Activated naive CD4-positive, alpha-beta T cell treated with anti-CD3 and anti-CD28 coated beads, Interleukin-2, amount 50 U/mL, for 72 hours (primary cell): ENCODE measurements at regions not wholly inside any gene's neighbourhood (a gene's known extent, or its start where the extent isn't known, plus 50 kb on each side); places are given as distances from the start of the nearest gene placed in this dataset.
"Not testable (repeated sequence)": the region's sequence is repeated elsewhere in the genome, so short reads cannot be mapped to it uniquely, and the experiment has no call there.

Experiments
- ATAC-seq, 2 donors: fragments of 150-1000 bp; cut with Tn5 transposase; 2 replicates each; pipeline ENCODE4 v1.10.0; 2021; ENCODE audit warnings: mild to moderate bottlenecking in 2 of 2, moderate library complexity in 2 of 2
- DNase-seq, 2 donors: peaks; one replicate each; pipeline ENCODE4 v3.0.0; 2021 to 2022; ENCODE audit warnings: low spot score in 2 of 2
- H3K27ac Mint-ChIP-seq, 2 donors: one replicate each; pipeline ENCODE4 v1.8.0; 2022; ENCODE audit warnings: mild to moderate bottlenecking in 2 of 2, mixed read lengths in 2 of 2
- H3K36me3 Mint-ChIP-seq, 2 donors: one replicate each; pipeline ENCODE4 v1.8.0; 2022; ENCODE audit warnings: mixed read lengths in 2 of 2
- H3K9me3 Mint-ChIP-seq, 2 donors: one replicate each; pipeline ENCODE4 v1.8.0; 2022; ENCODE audit warnings: mixed read lengths in 2 of 2

DNA sequence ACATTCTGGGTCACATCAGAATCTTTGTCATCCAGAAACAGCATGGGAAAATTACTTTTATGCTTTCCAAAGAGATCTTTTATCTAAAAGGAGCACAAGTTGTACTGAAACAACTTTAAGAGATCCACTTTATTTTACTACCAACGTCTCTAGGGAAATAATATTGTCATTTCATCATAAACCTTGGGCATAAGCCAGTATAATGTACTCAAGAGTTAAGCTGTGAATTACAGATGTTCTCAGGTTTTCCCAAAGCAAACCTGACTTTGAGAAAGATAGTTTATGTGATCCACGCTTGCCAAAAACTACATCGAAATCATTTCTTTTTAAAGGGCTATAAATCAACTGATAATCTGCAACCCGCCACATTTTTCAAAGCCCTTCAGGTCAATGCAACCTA lies 124.1 kb upstream of the CRBN start:
- DNase-seq (no peak), ATAC-seq (no peak)
- H3K36me3 Mint-ChIP-seq: no peaks in the 10 kb centered on the region
- H3K9me3 Mint-ChIP-seq: peaks cover 0 to 17% of the 10 kb centered on the region in 2 donors
- no peak overlapping the region for H3K27ac Mint-ChIP-seq

DNA sequence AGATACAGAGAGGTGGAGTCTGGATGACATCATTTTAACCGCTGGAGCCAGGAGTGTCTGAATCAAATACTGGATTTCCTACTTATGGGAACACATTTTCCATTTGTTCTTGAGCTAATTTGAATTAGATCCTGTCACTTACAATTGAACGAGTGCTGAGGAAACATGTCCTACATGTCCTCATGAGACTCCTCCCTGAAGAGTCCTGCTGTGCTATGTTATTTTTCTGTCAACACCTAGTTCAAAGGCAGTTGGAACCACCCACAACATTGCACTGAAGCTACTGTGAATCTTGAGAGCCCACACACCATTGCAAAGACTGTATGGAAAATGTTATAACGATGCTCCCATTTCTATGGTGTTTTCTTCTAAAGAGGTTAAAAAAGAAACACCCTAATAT lies 123.5 kb upstream of the CRBN start:
- Mint-ChIP-seq H3K36me3 (no peaks in the 10 kb centered on the region), H3K27ac (no peak overlapping the region), H3K9me3 (peaks cover 0 to 21% of the 10 kb centered on the region in 2 donors)
- ATAC-seq (no peak), DNase-seq (no peak)

DNA sequence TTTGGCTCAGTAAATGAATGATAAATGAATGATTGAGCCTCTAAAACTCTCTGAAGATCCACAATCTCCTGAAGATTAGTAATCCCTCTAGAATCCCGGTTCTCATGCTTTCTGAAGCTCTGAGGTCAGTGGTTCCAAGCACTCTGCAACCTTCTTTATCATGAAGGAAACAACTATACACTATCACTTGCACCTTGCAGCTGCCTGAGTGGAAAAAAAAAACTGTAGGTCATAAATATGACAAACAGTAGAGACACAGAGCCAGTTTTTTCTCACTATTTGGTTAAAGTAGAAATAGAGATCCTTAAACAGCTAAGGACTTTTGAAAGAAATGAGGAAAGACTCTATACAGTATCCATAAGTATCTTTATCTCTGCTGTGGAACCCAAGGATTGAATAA lies 122.0 kb upstream of the CRBN start:
- Mint-ChIP-seq H3K27ac (no peak overlapping the region), H3K9me3 (peaks cover 0 to 21% of the 10 kb centered on the region in 2 donors), H3K36me3 (no peaks in the 10 kb centered on the region)
- ATAC-seq: no peak
- DNase-seq: no peak

DNA sequence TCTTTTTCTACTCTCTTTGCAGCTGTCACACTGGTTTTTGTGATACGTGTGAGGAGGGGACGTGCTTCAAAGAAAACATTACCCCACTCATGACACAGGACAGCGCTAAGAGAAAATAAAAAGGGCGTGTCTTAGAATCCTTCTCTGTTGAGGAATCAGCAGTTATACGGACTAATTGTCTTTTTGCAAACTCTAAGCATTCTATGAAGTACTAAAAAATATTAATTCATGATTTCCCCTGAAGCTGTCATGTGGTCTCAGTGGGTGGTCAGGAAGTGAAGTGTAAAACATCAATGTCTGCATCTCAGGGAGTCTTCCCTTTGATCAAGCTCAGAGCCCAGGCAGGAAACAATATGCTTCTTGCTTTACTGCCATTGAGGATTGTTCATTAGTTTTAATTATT lies 117.5 kb upstream of the CRBN start:
- H3K9me3 Mint-ChIP-seq: peaks cover 10 to 38% of the 10 kb centered on the region in 2 donors
- H3K36me3 Mint-ChIP-seq: peaks cover 5 to 24% of the 10 kb centered on the region in 2 donors
- no peak for DNase-seq
- peak in 1 of 2 donors; percentile 40 for ATAC-seq
- H3K27ac Mint-ChIP-seq: peak overlapping the region in 1 of 2 donors; percentile 48

DNA sequence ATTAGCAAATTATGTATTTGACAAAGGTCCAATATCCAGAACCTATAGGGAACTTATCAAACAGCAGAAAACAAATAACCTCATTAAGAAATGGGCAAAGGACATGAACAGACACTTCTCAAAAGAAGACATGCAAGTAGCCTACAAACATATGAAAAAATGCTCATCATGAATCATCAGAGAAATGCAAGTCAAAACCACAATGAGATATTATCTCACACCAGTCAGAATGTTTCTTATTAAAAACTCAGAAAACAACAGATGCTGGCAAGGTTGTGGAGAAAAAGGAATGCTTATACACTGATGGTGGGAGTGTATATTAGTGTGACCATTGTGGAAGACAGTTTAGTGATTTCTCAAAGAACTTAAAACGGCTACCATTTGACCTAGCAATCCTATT lies 116.1 kb upstream of the CRBN start:
- peaks cover 10 to 39% of the 10 kb centered on the region in 2 donors for H3K9me3 Mint-ChIP-seq
- ATAC-seq (no peak), DNase-seq (no peak)
- no peak overlapping the region for H3K27ac Mint-ChIP-seq
- peaks cover 5 to 24% of the 10 kb centered on the region in 2 donors for H3K36me3 Mint-ChIP-seq

DNA sequence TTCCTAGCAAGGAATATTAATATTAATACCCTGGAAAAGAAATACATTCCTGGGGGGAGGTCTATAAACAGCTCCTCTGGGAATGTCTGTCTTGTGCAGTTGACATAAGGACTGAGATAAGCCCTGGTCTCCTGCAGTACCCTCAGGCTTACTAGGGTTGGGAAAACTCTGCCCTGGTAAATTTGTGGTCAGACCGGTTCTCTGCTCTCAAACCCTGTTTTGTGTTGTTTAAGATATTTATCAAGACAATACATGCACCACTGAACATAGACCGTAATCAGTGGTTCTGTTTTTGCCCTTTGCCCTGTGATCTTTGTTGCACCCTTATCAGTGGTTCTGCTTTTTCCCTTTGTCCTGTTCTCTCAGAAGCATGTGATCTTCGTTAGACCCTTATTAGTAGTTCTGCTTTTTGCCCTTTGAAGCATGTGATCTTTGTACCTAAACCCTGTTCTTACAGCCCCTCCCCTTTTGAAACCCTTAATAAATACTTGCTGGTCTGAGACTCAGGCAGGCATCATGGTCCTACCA lies 112.3 kb upstream of the CRBN start:
- not testable (repeated sequence) for DNase-seq, H3K27ac Mint-ChIP-seq, ATAC-seq
- Mint-ChIP-seq H3K9me3 (peaks cover 10 to 25% of the 10 kb centered on the region in 2 donors), H3K36me3 (peaks cover 5 to 24% of the 10 kb centered on the region in 2 donors)

DNA sequence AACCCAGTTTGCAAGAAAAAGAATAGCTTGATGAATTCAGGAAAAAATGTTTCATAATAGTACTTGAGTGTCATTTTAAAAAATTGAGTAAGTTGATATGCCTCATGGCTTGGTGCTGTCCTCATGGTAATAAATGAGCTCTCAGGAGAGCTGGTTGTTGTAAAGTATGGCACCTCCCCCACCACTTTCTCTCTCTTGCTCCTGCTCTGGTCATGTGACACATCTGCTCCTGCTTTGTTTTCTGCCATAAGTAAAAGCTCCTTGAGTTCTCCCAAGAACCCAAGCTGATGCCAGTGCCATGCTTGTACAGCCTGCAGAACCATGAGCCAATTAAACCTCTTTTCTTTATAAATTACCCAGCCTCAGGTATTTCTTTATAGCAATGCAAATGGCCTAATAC lies 108.8 kb upstream of the CRBN start:
- Mint-ChIP-seq H3K36me3 (peaks cover 0 to 6% of the 10 kb centered on the region in 2 donors), H3K27ac (no peak overlapping the region), H3K9me3 (peaks cover 0 to 9% of the 10 kb centered on the region in 2 donors)
- ATAC-seq (no peak), DNase-seq (no peak)

DNA sequence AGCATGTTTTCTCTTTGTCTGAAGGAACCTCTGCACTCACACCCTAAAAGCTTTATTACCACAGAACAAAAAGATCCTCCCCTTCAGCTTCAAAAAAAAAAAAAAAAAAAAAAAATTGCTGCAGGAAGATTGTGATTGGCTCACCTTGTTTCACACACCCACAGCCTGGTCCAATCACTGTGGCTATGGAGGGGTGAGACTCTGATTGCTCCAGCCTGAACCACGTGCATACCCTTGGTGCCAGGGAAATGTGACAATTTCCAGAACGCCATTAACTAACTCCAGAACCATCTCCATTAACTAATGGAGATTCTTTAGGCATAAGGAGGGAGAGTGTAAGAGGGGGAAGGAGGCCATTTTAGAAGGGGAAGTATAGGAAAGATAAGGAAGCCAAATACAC lies 106.5 kb upstream of the CRBN start:
- Mint-ChIP-seq H3K9me3 (no peaks in the 10 kb centered on the region), H3K27ac (no peak overlapping the region), H3K36me3 (peaks cover 0 to 6% of the 10 kb centered on the region in 2 donors)
- DNase-seq (no peak), ATAC-seq (no peak)

DNA sequence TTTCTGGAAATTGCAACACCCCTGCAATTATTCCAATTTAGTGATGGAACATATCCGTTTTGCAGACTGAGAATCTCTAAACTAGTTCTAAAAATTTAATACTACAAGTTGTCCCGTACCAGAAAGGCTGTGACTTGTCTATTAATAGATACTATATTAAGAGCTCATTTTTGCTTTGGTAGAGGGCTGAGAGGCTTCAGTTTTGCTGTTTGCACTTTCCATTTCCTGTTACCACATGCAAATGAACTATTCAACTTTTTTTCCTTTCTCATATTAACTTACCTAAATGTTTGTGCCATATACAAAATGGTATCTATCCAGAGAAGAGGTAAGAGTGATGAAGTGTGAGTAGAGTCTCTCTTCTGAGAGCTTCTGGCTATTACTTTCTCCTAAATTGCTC lies 101.5 kb upstream of the CRBN start:
- H3K9me3 Mint-ChIP-seq: no peaks in the 10 kb centered on the region
- H3K36me3 Mint-ChIP-seq: peaks cover 0 to 2% of the 10 kb centered on the region in 2 donors
- ATAC-seq: no peak

DNA sequence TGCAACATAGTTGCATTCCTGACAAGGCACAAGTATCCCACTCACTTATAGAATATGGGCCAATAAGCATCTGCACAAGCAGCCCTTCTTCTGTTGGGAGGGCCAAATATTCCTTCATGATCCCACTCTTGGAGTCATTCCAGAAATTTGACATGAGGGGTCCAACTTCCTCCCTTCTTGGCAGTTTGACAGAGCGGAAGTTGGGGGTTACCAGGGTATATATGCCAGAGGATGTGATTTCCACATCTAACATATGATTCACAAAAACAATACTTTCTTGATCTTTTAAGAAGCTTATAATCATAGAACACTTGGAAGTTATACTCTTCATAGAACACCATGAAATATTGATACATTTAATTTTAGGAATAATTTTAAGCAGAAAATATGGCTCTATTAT lies 100.9 kb upstream of the CRBN start:
- DNase-seq (no peak), ATAC-seq (no peak)
- H3K36me3 Mint-ChIP-seq: no peaks in the 10 kb centered on the region
- no peak overlapping the region for H3K27ac Mint-ChIP-seq
- H3K9me3 Mint-ChIP-seq: no peaks in the 10 kb centered on the region

More for the DNA sequence above, 101.5 kb upstream of the CRBN start:
- H3K27ac Mint-ChIP-seq: no peak overlapping the region
- no peak for DNase-seq

DNA sequence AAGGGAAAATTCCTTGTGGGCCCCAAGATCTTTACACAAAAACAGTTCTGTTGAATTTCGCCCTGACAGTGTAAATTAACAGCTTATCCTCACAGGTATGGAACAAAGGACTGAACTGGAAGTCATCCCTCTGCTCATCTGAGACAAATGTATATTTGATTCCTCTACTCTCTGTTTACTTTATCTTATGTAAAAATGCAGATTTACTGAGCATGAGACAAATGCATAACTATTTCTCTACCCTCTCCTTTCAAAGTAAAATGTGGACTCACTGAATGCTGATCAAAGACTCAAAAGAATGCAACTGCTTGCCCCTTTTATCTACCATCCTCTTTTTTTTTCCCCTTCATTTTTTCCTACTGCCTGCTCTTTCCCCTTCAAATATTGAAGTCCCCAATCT lies 98.6 kb upstream of the CRBN start:
- no peak for DNase-seq
- peaks cover 0 to 5% of the 10 kb centered on the region in 2 donors for H3K9me3 Mint-ChIP-seq
- no peak overlapping the region for H3K27ac Mint-ChIP-seq
- no peaks in the 10 kb centered on the region for H3K36me3 Mint-ChIP-seq
- no peak for ATAC-seq

DNA sequence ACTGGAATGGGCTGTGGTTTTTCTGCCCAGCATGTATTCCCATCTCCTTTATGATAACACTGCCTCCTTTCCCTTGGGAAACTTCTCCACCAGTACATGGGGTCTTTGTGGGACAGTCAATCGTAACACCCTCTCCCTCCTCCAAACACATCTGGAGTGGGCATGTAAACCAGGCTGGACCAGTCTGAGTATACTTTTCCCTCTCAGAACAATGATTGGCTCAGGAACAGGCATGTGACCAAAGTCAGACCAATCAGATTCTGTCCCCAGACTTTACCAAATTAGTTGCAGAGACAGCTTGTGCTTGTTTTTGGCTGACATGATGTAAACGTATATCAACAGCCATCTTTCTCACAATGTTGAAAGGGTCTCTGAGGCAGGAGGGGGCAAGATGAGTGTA lies 97.1 kb upstream of the CRBN start:
- Mint-ChIP-seq H3K27ac (no peak overlapping the region), H3K36me3 (no peaks in the 10 kb centered on the region), H3K9me3 (peaks cover 3 to 5% of the 10 kb centered on the region in 2 donors)
- no peak for DNase-seq
- ATAC-seq: no peak

DNA sequence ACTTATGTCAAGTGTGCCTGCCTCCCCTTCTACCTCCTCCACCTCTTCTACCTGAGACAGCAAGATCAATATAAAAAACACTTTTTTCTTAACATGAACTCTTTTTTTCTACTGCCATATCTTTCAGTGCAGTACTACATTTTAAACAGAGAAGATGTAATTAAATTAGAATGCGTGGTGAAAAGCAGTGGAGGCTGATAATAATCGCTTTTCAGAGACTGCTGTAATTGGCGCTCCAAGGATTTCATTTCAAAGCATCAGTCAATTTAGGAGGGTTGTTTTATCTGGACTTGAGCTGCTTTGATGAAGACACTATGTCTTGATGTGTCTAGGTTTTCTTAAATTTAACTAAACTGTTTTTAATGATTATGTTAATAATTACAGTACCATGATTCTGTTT lies 85.3 kb upstream of the CRBN start:
- Mint-ChIP-seq H3K36me3 (no peaks in the 10 kb centered on the region), H3K9me3 (no peaks in the 10 kb centered on the region), H3K27ac (no peak overlapping the region)
- ATAC-seq: no peak
- DNase-seq: no peak

DNA sequence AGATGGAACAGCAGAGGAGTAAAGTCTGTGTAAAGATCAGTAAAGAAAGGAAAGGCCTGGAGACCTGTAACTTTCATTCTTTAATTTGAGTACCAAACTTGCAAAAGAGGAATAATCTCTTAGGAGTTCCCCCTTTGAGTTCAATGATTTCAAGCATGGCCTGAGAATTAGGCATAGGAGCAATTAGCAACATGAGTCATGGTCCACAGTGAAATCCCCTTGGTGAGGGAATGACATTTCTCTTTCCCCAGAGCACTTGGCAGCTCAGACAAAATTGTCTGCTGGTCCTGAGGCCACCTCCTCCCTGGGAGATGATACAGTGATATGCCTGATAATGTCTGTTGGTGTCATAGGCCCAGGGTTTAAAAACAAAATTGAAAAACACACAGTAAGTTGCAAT lies 81.4 kb upstream of the CRBN start:
- Mint-ChIP-seq H3K27ac (no peak overlapping the region), H3K36me3 (no peaks in the 10 kb centered on the region), H3K9me3 (no peaks in the 10 kb centered on the region)
- no peak for DNase-seq
- peak in 1 of 2 donors; percentile 24 for ATAC-seq

DNA sequence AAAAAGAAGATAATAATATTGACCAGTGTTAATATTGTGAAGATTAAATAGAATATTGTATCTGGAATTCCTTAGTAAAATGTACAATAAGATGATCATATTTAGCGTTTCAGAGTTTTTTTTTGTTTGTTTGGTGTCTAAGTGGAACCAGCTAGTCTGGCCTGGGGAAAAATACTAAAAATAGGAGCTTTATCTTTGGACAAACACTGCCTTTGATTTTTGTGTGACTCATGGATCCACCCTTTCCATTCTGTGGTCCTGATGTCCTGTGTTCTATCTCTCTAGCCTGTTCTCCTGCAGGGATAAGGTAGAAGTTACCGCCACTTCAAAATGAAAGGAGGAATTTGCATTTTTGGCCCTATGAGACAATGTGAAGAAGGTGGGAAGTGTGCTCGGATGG lies 79.7 kb upstream of the CRBN start:
- ATAC-seq (no peak), DNase-seq (no peak)
- Mint-ChIP-seq H3K9me3 (no peaks in the 10 kb centered on the region), H3K36me3 (no peaks in the 10 kb centered on the region), H3K27ac (no peak overlapping the region)

DNA sequence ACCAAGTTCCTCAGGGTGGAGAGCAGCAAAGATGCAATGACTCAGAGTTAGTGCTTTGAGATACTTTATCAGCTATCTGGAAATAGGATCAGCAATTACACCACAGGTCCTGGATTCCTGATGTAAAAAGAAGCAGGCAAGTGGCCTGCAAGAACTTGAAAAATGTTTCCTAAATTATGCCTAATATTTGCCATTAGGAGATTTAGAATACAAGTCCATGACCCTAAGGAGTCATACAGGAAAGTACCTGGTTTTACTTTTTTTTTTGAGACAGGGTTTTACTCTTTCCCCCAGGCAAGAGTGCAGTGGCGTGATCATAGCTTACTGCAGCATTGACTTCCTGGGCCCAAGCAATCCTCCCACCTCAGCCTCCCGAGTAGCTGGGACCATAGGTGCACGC lies 78.8 kb upstream of the CRBN start:
- ATAC-seq (no peak), DNase-seq (no peak)
- Mint-ChIP-seq H3K27ac (no peak overlapping the region), H3K9me3 (no peaks in the 10 kb centered on the region), H3K36me3 (no peaks in the 10 kb centered on the region)

DNA sequence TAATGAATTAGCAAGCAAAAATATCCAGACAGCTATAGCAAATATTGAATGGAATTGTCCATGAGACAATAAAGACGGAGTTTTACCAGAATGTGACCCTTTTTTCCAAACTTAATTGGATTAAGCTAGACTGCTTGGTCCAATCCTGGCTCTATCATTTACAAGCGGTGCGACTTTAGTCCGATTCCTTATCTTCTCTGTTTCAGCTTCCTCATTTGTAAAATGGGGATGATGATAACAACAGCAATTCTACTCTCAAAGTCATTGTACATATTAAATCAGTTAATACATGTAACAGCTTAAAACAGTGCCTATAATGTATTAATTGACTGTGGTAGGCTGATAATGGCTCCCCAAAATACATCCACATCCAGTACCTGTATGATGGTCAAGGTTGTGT lies 62.1 kb upstream of the CRBN start:
- Mint-ChIP-seq H3K36me3 (no peaks in the 10 kb centered on the region), H3K27ac (no peak overlapping the region), H3K9me3 (no peaks in the 10 kb centered on the region)
- ATAC-seq (no peak), DNase-seq (no peak)

DNA sequence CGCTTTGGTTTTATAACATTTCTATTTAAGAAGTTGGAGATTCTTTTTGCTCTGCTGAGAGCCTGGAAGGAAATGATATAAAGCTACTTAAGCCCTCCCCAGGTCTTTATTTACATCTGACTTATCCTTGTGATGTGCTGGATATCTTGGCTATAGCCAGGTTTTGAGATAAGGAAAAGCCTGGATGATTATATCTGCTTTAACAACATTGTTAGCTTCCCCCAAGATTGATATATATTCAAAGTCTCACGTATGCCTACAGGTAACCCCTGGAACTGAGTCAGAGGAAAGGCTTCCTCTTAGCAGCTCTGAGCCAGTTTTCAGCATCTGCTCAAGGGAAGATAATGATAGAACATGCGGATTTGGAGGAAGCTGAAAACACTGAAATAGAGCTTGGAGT lies 61.5 kb upstream of the CRBN start:
- ATAC-seq (no peak), DNase-seq (no peak)
- H3K36me3 Mint-ChIP-seq: no peaks in the 10 kb centered on the region
- no peak overlapping the region for H3K27ac Mint-ChIP-seq
- H3K9me3 Mint-ChIP-seq: no peaks in the 10 kb centered on the region

DNA sequence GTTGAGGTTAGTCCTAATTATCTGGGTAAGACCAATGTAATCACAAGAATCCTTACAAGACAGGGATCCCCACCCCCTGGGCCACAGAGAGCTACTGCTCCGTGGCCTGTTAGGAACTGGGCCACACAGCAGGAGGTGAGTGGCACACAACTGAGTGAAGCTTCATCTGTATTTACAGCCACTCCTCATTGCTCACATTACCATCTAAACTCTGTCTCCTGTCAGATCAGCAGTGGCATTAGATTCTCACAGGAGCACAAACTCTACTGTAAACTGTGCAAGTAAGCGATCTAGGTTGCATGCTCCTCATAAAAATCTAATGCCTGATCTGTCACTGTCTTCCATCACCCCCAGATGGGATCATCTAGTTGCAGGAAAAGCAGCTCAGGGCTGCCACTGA lies 58.5 kb upstream of the CRBN start:
- ATAC-seq (no peak), DNase-seq (no peak)
- Mint-ChIP-seq H3K27ac (no peak overlapping the region), H3K36me3 (no peaks in the 10 kb centered on the region), H3K9me3 (no peaks in the 10 kb centered on the region)
